ENCODE measurements at regions not wholly inside any gene's neighbourhood (a gene's known extent, or its start where the extent isn't known, plus 50 kb on each side); places are given as distances from the start of the nearest gene placed in this dataset.

DNA sequence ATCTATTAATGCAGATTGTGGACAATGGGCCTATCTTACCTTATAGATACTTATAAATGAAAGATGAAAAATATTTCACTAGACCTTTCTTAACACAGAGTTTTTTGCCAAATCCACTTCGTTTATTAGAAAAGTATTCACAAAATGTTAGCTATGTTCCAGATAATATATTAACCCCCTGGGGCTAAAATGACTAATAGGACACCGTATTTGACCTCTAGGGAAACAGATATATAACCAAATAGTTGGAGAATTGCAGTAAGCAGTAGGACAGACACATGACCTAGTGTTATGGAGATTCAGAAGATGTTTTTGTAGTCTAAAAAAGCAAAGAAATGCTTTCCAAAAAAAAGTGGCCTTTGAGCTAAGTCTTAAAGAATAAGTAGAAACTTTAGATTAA lies 106.9 kb downstream of the SEC16B start:
- Mint-ChIP-seq H3K4me3 (no peak overlapping the region), H3K9me3 (no peaks in the 10 kb centered on the region), H3K36me3 (ENCODE audit: low read depth) (no peaks in the 10 kb centered on the region), H3K4me1 (peaks cover 1% of the 10 kb centered on the region), H3K27me3 (no peaks in the 10 kb centered on the region), H3K27ac (no peak overlapping the region)
- DNase-seq = no peak
- intact Hi-C loops (cut with micrococcal nuclease) = no loop called here

GRCh38 chr1:177859572-177859971 lies 110.3 kb downstream of the SEC16B start:
- intact Hi-C loops (cut with micrococcal nuclease) = no loop called here
- Mint-ChIP-seq H3K9me3 (no peaks in the 10 kb centered on the region), H3K36me3 (ENCODE audit: low read depth) (no peaks in the 10 kb centered on the region), H3K4me3 (no peak overlapping the region), H3K4me1 (peaks cover 1% of the 10 kb centered on the region), H3K27me3 (no peaks in the 10 kb centered on the region), H3K27ac (no peak overlapping the region)
- no peak for DNase-seq

GRCh38 chr1:177858332-177858821 lies 111.5 kb downstream of the SEC16B start:
- H3K4me1 Mint-ChIP-seq = peaks cover 1% of the 10 kb centered on the region
- no peaks in the 10 kb centered on the region for H3K36me3 Mint-ChIP-seq (ENCODE audit: low read depth)
- H3K4me3 Mint-ChIP-seq = no peak overlapping the region
- H3K27me3 Mint-ChIP-seq = no peaks in the 10 kb centered on the region
- no peaks in the 10 kb centered on the region for H3K9me3 Mint-ChIP-seq
- no peak for DNase-seq
- intact Hi-C loops (cut with micrococcal nuclease) = no loop called here
- no peak overlapping the region for H3K27ac Mint-ChIP-seq

- Mint-ChIP-seq H3K4me1 (peaks cover 1% of the 10 kb centered on the region), H3K4me3 (no peak overlapping the region), H3K9me3 (no peaks in the 10 kb centered on the region), H3K27ac (no peak overlapping the region), H3K27me3 (no peaks in the 10 kb centered on the region), H3K36me3 (ENCODE audit: low read depth) (no peaks in the 10 kb centered on the region)
- no peak for DNase-seq
- intact Hi-C loops (cut with micrococcal nuclease) = no loop called here
Observed at GRCh38 chr1:177857285-177857684, 112.6 kb downstream of the SEC16B start.

GRCh38 chr1:177854951-177855350 lies 114.9 kb downstream of the SEC16B start:
- intact Hi-C loops (cut with micrococcal nuclease) = no loop called here
- no peak overlapping the region for H3K4me3 Mint-ChIP-seq
- no peaks in the 10 kb centered on the region for H3K9me3 Mint-ChIP-seq
- H3K27me3 Mint-ChIP-seq = no peaks in the 10 kb centered on the region
- DNase-seq = no peak
- peaks cover 1% of the 10 kb centered on the region for H3K4me1 Mint-ChIP-seq
- H3K36me3 Mint-ChIP-seq (ENCODE audit: low read depth) = no peaks in the 10 kb centered on the region
- H3K27ac Mint-ChIP-seq = no peak overlapping the region

DNA sequence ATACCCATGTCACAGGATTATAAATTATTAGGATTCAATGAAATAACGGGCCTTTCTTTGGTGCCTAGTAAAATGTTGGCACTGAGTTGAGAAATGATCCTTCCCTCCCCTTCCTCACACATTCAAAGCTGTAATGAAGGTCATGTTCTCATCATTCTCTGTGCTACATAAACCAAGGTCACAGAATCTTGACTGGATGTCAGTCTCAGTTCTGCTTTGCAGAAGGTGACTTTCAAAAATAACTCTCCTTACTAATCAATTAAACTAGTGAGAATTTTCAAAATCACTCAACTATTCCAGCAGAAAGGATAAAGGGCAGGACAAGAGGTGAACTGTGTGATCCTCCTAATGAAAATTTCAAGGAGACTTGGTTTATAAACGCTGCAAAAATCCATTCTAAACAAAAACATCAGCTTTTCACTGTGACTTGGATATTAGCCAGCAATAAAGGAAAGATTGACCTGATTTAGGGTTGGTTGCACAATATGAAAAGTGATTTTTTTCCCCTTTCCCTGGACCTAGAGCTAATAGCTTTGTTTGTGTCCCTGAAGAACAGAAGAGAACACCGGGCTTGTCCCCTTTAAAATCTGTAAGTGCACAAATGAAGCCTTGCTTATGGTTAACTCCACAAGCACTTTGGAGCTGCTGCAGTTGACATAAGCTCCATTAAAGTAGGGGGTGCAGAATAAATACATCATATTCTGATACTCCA lies 120.1 kb downstream of the SEC16B start:
- H3K27me3 Mint-ChIP-seq = no peaks in the 10 kb centered on the region
- no peak overlapping the region for H3K4me3 Mint-ChIP-seq
- H3K4me1 Mint-ChIP-seq = no peaks in the 10 kb centered on the region
- DNase-seq = no peak
- no peak overlapping the region for H3K27ac Mint-ChIP-seq
- intact Hi-C loops (cut with micrococcal nuclease) = no loop called here
- H3K9me3 Mint-ChIP-seq = peaks cover 8% of the 10 kb centered on the region
- H3K36me3 Mint-ChIP-seq (ENCODE audit: low read depth) = no peaks in the 10 kb centered on the region

GRCh38 chr1:177849130-177849529 lies 120.7 kb downstream of the SEC16B start:
- H3K9me3 Mint-ChIP-seq = peaks cover 8% of the 10 kb centered on the region
- intact Hi-C loops (cut with micrococcal nuclease) = no loop called here
- H3K4me3 Mint-ChIP-seq = no peak overlapping the region
- no peak for DNase-seq
- H3K27ac Mint-ChIP-seq = no peak overlapping the region
- no peaks in the 10 kb centered on the region for H3K4me1 Mint-ChIP-seq
- no peaks in the 10 kb centered on the region for H3K27me3 Mint-ChIP-seq
- no peaks in the 10 kb centered on the region for H3K36me3 Mint-ChIP-seq (ENCODE audit: low read depth)

DNA sequence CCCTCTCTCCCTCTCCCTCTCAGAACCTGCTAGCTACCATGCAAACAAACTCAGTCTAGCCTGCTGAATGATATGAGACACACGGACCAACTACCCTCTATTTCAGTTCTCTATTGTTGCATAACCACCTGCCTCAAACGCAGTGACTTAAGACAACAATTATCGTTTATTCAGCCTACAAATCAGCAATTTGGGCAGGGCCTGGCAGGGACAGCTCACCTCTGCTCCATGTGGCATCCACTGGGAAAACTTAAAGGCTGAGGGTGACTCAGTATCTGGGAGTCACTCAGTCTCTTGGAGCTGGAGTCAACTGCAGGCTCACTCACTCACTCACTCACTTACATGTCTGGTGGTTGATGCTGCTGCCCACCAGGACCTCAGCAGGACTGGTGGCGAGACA lies 121.3 kb downstream of the SEC16B start:
- Mint-ChIP-seq H3K4me3 (no peak overlapping the region), H3K27me3 (no peaks in the 10 kb centered on the region), H3K4me1 (no peaks in the 10 kb centered on the region), H3K27ac (no peak overlapping the region), H3K36me3 (ENCODE audit: low read depth) (no peaks in the 10 kb centered on the region), H3K9me3 (peaks cover 8% of the 10 kb centered on the region)
- DNase-seq = no peak
- intact Hi-C loops (cut with micrococcal nuclease) = no loop called here

DNA sequence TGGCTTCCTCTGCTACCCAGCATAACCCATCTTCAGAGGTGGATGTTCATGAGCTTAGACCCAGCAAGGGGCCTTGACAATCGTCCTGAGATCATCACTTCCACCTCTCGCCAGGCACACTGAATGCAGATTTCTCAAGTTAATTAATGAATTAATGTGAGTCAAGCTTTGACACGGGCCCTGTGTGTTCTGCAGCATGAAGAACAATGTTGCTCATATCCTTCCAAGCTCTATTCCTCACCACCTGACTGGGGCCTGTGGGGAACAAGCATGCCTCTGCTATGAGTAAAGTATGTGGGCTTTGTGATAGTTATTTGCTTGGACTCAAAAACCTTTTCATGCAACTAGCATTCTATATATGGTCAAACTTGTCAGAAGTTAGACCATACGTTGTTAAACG lies 122.0 kb downstream of the SEC16B start:
- H3K27me3 Mint-ChIP-seq = no peaks in the 10 kb centered on the region
- no peak overlapping the region for H3K27ac Mint-ChIP-seq
- H3K9me3 Mint-ChIP-seq = peaks cover 8% of the 10 kb centered on the region
- no peak overlapping the region for H3K4me3 Mint-ChIP-seq
- intact Hi-C loops (cut with micrococcal nuclease) = no loop called here
- no peaks in the 10 kb centered on the region for H3K36me3 Mint-ChIP-seq (ENCODE audit: low read depth)
- H3K4me1 Mint-ChIP-seq = no peaks in the 10 kb centered on the region
- no peak for DNase-seq

GRCh38 chr1:177838907-177839485 lies 130.9 kb downstream of the SEC16B start:
- intact Hi-C loops (cut with micrococcal nuclease) = no loop called here
- Mint-ChIP-seq H3K9me3 (peaks cover 4% of the 10 kb centered on the region), H3K27ac (no peak overlapping the region), H3K36me3 (ENCODE audit: low read depth) (no peaks in the 10 kb centered on the region), H3K4me3 (no peak overlapping the region), H3K27me3 (no peaks in the 10 kb centered on the region), H3K4me1 (no peaks in the 10 kb centered on the region)
- no peak for DNase-seq

- no peaks in the 10 kb centered on the region for H3K36me3 Mint-ChIP-seq (ENCODE audit: low read depth)
- no peaks in the 10 kb centered on the region for H3K4me1 Mint-ChIP-seq
- no peak overlapping the region for H3K4me3 Mint-ChIP-seq
- intact Hi-C loops (cut with micrococcal nuclease) = no loop called here
- H3K27ac Mint-ChIP-seq = no peak overlapping the region
- no peak for DNase-seq
- no peaks in the 10 kb centered on the region for H3K27me3 Mint-ChIP-seq
- H3K9me3 Mint-ChIP-seq = no peaks in the 10 kb centered on the region
Observed at GRCh38 chr1:177833631-177834030, 136.2 kb downstream of the SEC16B start.

DNA sequence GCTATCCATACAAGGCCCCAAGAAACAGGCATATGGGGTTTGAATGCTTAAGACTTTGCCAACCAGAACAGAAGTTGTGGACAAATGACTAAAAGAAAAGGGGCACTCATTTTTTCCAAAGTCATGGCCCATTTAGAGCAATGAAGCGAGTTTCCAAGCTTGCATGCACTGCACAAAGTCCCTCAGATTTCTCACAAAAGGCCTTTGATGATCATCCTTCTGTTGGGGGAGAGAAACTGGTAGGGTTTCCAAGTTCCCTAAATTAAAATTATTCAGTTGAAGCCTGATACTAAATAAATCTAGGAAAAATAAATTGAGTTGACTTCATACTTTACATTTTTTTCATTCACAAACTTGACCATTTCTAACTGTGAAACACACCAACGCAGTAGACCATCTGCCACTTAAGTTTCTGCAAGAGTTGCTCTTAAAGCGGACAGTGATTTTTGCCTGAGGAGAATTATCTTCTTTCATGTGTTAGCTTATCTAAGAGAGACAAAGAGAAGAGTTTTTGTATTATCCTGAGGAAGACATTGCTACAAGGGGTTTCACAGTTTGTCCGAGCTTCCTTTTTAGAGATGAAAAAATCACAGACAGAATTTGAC lies 139.2 kb downstream of the SEC16B start:
- H3K27me3 Mint-ChIP-seq = no peaks in the 10 kb centered on the region
- no peak overlapping the region for H3K27ac Mint-ChIP-seq
- no peak for DNase-seq
- no peak overlapping the region for H3K4me3 Mint-ChIP-seq
- intact Hi-C loops (cut with micrococcal nuclease) = no loop called here
- no peaks in the 10 kb centered on the region for H3K36me3 Mint-ChIP-seq (ENCODE audit: low read depth)
- no peaks in the 10 kb centered on the region for H3K4me1 Mint-ChIP-seq
- no peaks in the 10 kb centered on the region for H3K9me3 Mint-ChIP-seq

DNA sequence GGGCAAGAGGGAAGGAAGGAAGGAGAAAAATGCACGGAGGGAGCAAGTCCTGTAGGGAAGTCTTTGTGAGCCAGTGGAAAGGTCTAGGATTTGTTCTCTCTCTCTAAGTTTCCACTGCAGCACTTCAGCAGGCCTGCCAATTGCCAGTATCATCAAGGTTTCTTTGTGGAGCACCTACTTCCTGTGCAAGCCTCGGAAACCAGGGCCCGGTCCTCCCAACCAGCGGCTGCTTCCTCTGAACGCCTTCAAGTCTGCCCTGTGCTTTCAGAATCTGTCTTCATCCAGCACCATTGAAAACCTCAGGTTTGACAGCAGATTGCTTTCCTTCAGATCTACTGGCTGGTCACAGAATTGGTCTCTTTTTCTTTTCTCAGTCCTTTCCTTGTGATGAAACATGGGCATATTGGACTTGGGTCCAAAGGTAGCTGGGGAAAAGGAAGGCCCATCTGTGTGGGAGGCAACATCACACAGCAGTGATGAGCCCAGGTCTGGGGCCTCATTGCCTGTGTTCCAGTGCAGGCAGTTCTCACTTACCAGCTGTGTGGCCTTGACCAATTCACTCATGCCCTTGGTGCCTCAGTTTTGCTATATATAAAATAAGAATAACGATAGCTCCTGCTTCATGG lies 144.5 kb downstream of the SEC16B start:
- Mint-ChIP-seq H3K9me3 (no peaks in the 10 kb centered on the region), H3K27me3 (no peaks in the 10 kb centered on the region), H3K4me1 (no peaks in the 10 kb centered on the region), H3K4me3 (no peak overlapping the region), H3K36me3 (ENCODE audit: low read depth) (no peaks in the 10 kb centered on the region), H3K27ac (no peak overlapping the region)
- intact Hi-C loops (cut with micrococcal nuclease) = no loop called here
- DNase-seq = peak; percentile 55

- intact Hi-C loops (cut with micrococcal nuclease) = no loop called here
Observed at GRCh38 chr1:177824508-177824982, 145.3 kb downstream of the SEC16B start.

More at GRCh38 chr1:177824508-177824982, 145.3 kb downstream of the SEC16B start:
- Mint-ChIP-seq H3K27ac (no peak overlapping the region), H3K36me3 (ENCODE audit: low read depth) (no peaks in the 10 kb centered on the region), H3K9me3 (no peaks in the 10 kb centered on the region), H3K4me1 (no peaks in the 10 kb centered on the region), H3K4me3 (no peak overlapping the region), H3K27me3 (no peaks in the 10 kb centered on the region)
- no peak for DNase-seq

Data from activated CD4-positive, alpha-beta T cell treated with anti-CD3 and anti-CD28 coated beads, Interleukin-2, amount 10 ng/mL, durations not matched to agents 24 days and 14 days (primary cell).